Loucy (cell line): ENCODE measurements at regions not wholly inside any gene's neighbourhood (a gene's known extent, or its start where the extent isn't known, plus 50 kb on each side); places are given as distances from the start of the nearest gene placed in this dataset.

ENCODE experiments used
- H2AFZ ChIP-seq: fragments of 200-600 bp; sonication (generic); 2 replicates; pipeline ENCODE4 v1.6.0; 2016; ENCODE audit warnings: antibody characterized with exemption, mild to moderate bottlenecking, low read length, moderate library complexity
- H3F3A ChIP-seq: fragments of 200-600 bp; 2 replicates; pipeline ENCODE4 v1.6.0; 2016; ENCODE audit warnings: antibody characterized with exemption, low read depth, mild to moderate bottlenecking
- H3K27me3 ChIP-seq: fragments of 200-600 bp; sonication (generic); 2 replicates; pipeline ENCODE4 v1.6.1; 2014; ENCODE audit warnings: low read length, mild to moderate bottlenecking; ENCODE audit not compliant: insufficient read depth, poor library complexity, severe bottlenecking
- H3K36me3 ChIP-seq: fragments of 200-600 bp; sonication (generic); 2 replicates; pipeline ENCODE4 v1.6.1; 2016; ENCODE audit warnings: low read length; ENCODE audit not compliant: insufficient read depth
- H3K4me1 ChIP-seq: fragments of 200-600 bp; sonication (generic); 2 replicates; pipeline ENCODE4 v1.5.1; 2014; ENCODE audit warnings: low read length, mild to moderate bottlenecking; ENCODE audit not compliant: insufficient read depth, poor library complexity, severe bottlenecking
- H3K4me2 ChIP-seq: fragments of 200-600 bp; sonication (generic); 2 replicates; pipeline ENCODE4 v1.6.0; 2014; ENCODE audit warnings: antibody characterized with exemption, low read length, low read depth, mild to moderate bottlenecking; ENCODE audit not compliant: poor library complexity, severe bottlenecking
- H3K4me3 ChIP-seq: fragments of 200-600 bp; sonication (generic); 2 replicates; pipeline ENCODE4 v1.5.1; 2014; ENCODE audit warnings: low read length, mild to moderate bottlenecking, mixed read lengths; ENCODE audit not compliant: poor library complexity, severe bottlenecking
- H3K79me2 ChIP-seq: fragments of 200-600 bp; sonication (generic); 2 replicates; pipeline ENCODE4 v1.6.1; 2014; ENCODE audit warnings: low read length; ENCODE audit not compliant: insufficient read depth
- H3K9ac ChIP-seq: fragments of 200-600 bp; sonication (generic); 2 replicates; pipeline ENCODE4 v1.6.0; 2014; ENCODE audit warnings: mild to moderate bottlenecking, low read depth, low read length, moderate library complexity; ENCODE audit not compliant: poor library complexity, severe bottlenecking
- H3K9me2 ChIP-seq: fragments of 200-600 bp; sonication (generic); replicated peaks from 2 replicates; pipeline ENCODE4 v1.6.1; 2016; ENCODE audit warnings: low read depth, low read length, mixed read lengths
- H3K9me3 ChIP-seq: fragments of 200-600 bp; sonication (generic); 2 replicates; pipeline ENCODE4 v1.6.1; 2014; ENCODE audit warnings: mild to moderate bottlenecking, antibody characterized with exemption, low read length, low read depth; ENCODE audit not compliant: insufficient read depth
- H4K20me1 ChIP-seq: fragments of 200-600 bp; sonication (generic); 2 replicates; pipeline ENCODE4 v1.6.0; 2014; ENCODE audit warnings: antibody characterized with exemption, low read length, mild to moderate bottlenecking; ENCODE audit not compliant: insufficient read depth, poor library complexity, severe bottlenecking
- CTCF ChIP-seq: fragments of 200-600 bp; sonication (generic); conservative IDR thresholded peaks from 2 replicates; pipeline ENCODE4 v1.5.1; 2014; ENCODE audit warnings: mild to moderate bottlenecking, antibody characterized with exemption, low read length
- EZH2phosphoT487 ChIP-seq: fragments of 200-600 bp; IDR thresholded peaks from 2 replicates; pipeline ENCODE4 v1.6.1; 2018; ENCODE audit warnings: antibody characterized with exemption, mild to moderate bottlenecking, moderate library complexity, borderline replicate concordance

- no peaks in the 10 kb centered on the region for H4K20me1 ChIP-seq
- no peaks in the 10 kb centered on the region for H3K9me3 ChIP-seq
- TF ChIP-seq EZH2phosphoT487, result no peak
- no peak for TF ChIP-seq CTCF
- H3K9ac ChIP-seq, result no peak overlapping the region
- H3F3A ChIP-seq, result no peaks in the 10 kb centered on the region
- no peak overlapping the region for H3K4me2 ChIP-seq
- H3K27me3 ChIP-seq, result no peaks in the 10 kb centered on the region
- H3K4me1 ChIP-seq, result peaks cover 21% of the 10 kb centered on the region
- no peaks in the 10 kb centered on the region for H3K79me2 ChIP-seq
- no peak overlapping the region for H3K4me3 ChIP-seq
- H2AFZ ChIP-seq, result no peak overlapping the region
- H3K9me2 ChIP-seq, result no peaks in the 10 kb centered on the region
- no peaks in the 10 kb centered on the region for H3K36me3 ChIP-seq
Measured at GRCh38 chr17:77553459-77554066, 404.9 kb upstream of the TNRC6C start.

- Histone ChIP-seq H3F3A (no peaks in the 10 kb centered on the region), H4K20me1 (no peaks in the 10 kb centered on the region), H3K27me3 (no peaks in the 10 kb centered on the region), H3K36me3 (no peaks in the 10 kb centered on the region), H3K9me2 (no peaks in the 10 kb centered on the region), H3K4me2 (no peak overlapping the region), H3K9me3 (no peaks in the 10 kb centered on the region), H3K4me1 (peaks cover 21% of the 10 kb centered on the region), H2AFZ (no peak overlapping the region), H3K79me2 (no peaks in the 10 kb centered on the region), H3K4me3 (no peak overlapping the region), H3K9ac (peak overlapping the region; percentile 15)
- TF ChIP-seq EZH2phosphoT487, result no peak
- no peak for TF ChIP-seq CTCF
Measured at GRCh38 chr17:77555121-77555591, 403.3 kb upstream of the TNRC6C start.

- TF ChIP-seq EZH2phosphoT487, result no peak
- TF ChIP-seq CTCF, result no peak
- Histone ChIP-seq H2AFZ (no peak overlapping the region), H3K9me3 (no peaks in the 10 kb centered on the region), H3K4me2 (peak overlapping the region; percentile 8), H3K36me3 (no peaks in the 10 kb centered on the region), H3K9ac (peak overlapping the region; percentile 44), H3K4me3 (no peak overlapping the region), H4K20me1 (no peaks in the 10 kb centered on the region), H3K4me1 (peaks cover 21% of the 10 kb centered on the region), H3F3A (no peaks in the 10 kb centered on the region), H3K79me2 (no peaks in the 10 kb centered on the region), H3K27me3 (no peaks in the 10 kb centered on the region), H3K9me2 (no peaks in the 10 kb centered on the region)
Measured at GRCh38 chr17:77555741-77556291, 402.7 kb upstream of the TNRC6C start.
